ENCODE measurements at regions not wholly inside any gene's neighbourhood (a gene's known extent, or its start where the extent isn't known, plus 50 kb on each side); places are given as distances from the start of the nearest gene placed in this dataset.

GRCh38 chr1:73662526-73662925 lies 535.5 kb downstream of the LRRIQ3 start:
- no peak for DNase-seq (ENCODE audit: low read depth)
- TF ChIP-seq CTCF (IDR thresholded peaks at IDR 0.05; ENCODE audit: insufficient read depth, low read depth, low read length) = no peak

GRCh38 chr1:73659136-73659535 lies 538.8 kb downstream of the LRRIQ3 start:
- no peak for TF ChIP-seq CTCF (IDR thresholded peaks at IDR 0.05; ENCODE audit: insufficient read depth, low read depth, low read length)
- no peak overlapping the region for H3K4me3 ChIP-seq (ENCODE audit: low read depth, low read length)
- no peak for DNase-seq (ENCODE audit: low read depth)

More at GRCh38 chr1:73662526-73662925, 535.5 kb downstream of the LRRIQ3 start:
- H3K4me3 ChIP-seq (ENCODE audit: low read depth, low read length) = no peak overlapping the region

GRCh38 chr1:73654714-73655113 lies 543.3 kb downstream of the LRRIQ3 start:
- no peak overlapping the region for H3K4me3 ChIP-seq (ENCODE audit: low read depth, low read length)
- no peak for TF ChIP-seq CTCF (IDR thresholded peaks at IDR 0.05; ENCODE audit: insufficient read depth, low read depth, low read length)
- DNase-seq (ENCODE audit: low read depth) = no peak

GRCh38 chr1:73644198-73644597 lies 553.8 kb downstream of the LRRIQ3 start:
- TF ChIP-seq CTCF (IDR thresholded peaks at IDR 0.05; ENCODE audit: insufficient read depth, low read depth, low read length) = no peak
- H3K4me3 ChIP-seq (ENCODE audit: low read depth, low read length) = no peak overlapping the region
- DNase-seq (ENCODE audit: low read depth) = no peak

- no peak for DNase-seq (ENCODE audit: low read depth)
- H3K4me3 ChIP-seq (ENCODE audit: low read depth, low read length) = no peak overlapping the region
- TF ChIP-seq CTCF (IDR thresholded peaks at IDR 0.05; ENCODE audit: insufficient read depth, low read depth, low read length) = no peak
Measured at GRCh38 chr1:73639494-73639893, 558.5 kb downstream of the LRRIQ3 start.

GRCh38 chr1:73637264-73637663 lies 560.7 kb downstream of the LRRIQ3 start:
- DNase-seq (ENCODE audit: low read depth) = no peak
- H3K4me3 ChIP-seq (ENCODE audit: low read depth, low read length) = no peak overlapping the region
- TF ChIP-seq CTCF (IDR thresholded peaks at IDR 0.05; ENCODE audit: insufficient read depth, low read depth, low read length) = no peak

- no peak overlapping the region for H3K4me3 ChIP-seq (ENCODE audit: low read depth, low read length)
- TF ChIP-seq CTCF (IDR thresholded peaks at IDR 0.05; ENCODE audit: insufficient read depth, low read depth, low read length) = no peak
- DNase-seq (ENCODE audit: low read depth) = no peak
Measured at GRCh38 chr1:73635021-73635420, 563.0 kb downstream of the LRRIQ3 start.
